OCI-LY1 (cell line): ENCODE measurements at regions not wholly inside any gene's neighbourhood (a gene's known extent, or its start where the extent isn't known, plus 50 kb on each side); places are given as distances from the start of the nearest gene placed in this dataset.

Experiments
- EZH2 ChIP-seq: fragments of 200-600 bp; sonication (generic), shearing (Covaris generic); IDR thresholded peaks from 2 replicates; pipeline ENCODE4 v1.8.0; 2017; ENCODE audit warnings: borderline replicate concordance, mixed run types, mild to moderate bottlenecking, antibody characterized with exemption, low read length, moderate library complexity, mixed read lengths
- TF ChIP-seq, protein P1 (sequence below): fragments of 200-600 bp; sonication (generic), shearing (Covaris generic); IDR thresholded peaks from 2 replicates; pipeline ENCODE4 v1.5.1; 2017; ENCODE audit warnings: mild to moderate bottlenecking, antibody characterized with exemption, low read length, moderate library complexity, mixed read lengths

DNA sequence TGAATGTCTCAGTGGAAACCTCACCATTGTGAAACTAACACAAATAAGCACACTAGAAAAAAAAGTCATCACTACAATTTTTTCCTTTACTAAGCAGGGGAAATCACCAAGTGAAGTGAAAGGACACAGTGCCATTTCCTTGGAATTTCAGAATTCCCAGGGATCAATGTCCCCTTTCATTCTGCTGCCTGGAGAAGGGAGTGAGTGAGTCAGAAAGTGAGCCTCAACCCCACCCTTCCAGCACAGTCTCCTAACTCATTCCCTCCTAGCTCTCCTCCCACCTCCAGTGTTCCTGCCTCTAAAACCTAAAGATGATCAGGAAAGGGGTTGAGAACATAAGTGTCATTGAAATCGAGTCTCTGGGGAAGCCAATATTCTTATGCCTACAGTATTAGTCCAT is 608.5 kb downstream of the RNF144A start:
- TF ChIP-seq, protein P1, sequence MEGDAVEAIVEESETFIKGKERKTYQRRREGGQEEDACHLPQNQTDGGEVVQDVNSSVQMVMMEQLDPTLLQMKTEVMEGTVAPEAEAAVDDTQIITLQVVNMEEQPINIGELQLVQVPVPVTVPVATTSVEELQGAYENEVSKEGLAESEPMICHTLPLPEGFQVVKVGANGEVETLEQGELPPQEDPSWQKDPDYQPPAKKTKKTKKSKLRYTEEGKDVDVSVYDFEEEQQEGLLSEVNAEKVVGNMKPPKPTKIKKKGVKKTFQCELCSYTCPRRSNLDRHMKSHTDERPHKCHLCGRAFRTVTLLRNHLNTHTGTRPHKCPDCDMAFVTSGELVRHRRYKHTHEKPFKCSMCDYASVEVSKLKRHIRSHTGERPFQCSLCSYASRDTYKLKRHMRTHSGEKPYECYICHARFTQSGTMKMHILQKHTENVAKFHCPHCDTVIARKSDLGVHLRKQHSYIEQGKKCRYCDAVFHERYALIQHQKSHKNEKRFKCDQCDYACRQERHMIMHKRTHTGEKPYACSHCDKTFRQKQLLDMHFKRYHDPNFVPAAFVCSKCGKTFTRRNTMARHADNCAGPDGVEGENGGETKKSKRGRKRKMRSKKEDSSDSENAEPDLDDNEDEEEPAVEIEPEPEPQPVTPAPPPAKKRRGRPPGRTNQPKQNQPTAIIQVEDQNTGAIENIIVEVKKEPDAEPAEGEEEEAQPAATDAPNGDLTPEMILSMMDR = no peak
- TF ChIP-seq EZH2 = no peak
